ENCODE measurements at regions not wholly inside any gene's neighbourhood (a gene's known extent, or its start where the extent isn't known, plus 50 kb on each side); places are given as distances from the start of the nearest gene placed in this dataset.

- H3K27me3 Mint-ChIP-seq = no peaks in the 10 kb centered on the region
- WGBS (ENCODE audit: insufficient coverage) = no CpG with 5 or more reads among the region's 1 CpG
- no peak overlapping the region for H3K4me3 Mint-ChIP-seq
- no peaks in the 10 kb centered on the region for H3K36me3 Mint-ChIP-seq
- Histone ChIP-seq H3K36me3 (ENCODE audit: control insufficient read depth in 2 of 2, extremely low read depth in 1 of 2, insufficient read depth in 1 of 2, low read length in 1 of 2) (no peaks in the 10 kb centered on the region), H3K27me3 (replicated peaks in 1 of 2; ENCODE audit: control insufficient read depth in 2 of 2, extremely low read depth in 1 of 2, insufficient read depth in 2 of 2, low read length in 1 of 2) (no peaks in the 10 kb centered on the region), H3K4me1 (ENCODE audit: control insufficient read depth in 1 of 2, extremely low read depth in 1 of 2, insufficient read depth in 2 of 2, low read length in 2 of 2) (no peaks in the 10 kb centered on the region), H3K9me3 (no peaks in the 10 kb centered on the region), H3K4me3 (ENCODE audit: control insufficient read depth in 1 of 2, extremely low read depth in 1 of 2, low read length in 1 of 2) (no peak overlapping the region), H3K27ac (ENCODE audit: low read length) (no peak overlapping the region)
- ATAC-seq (replicated peaks in 1 of 4) = no peak
- peaks cover 5 to 26% (median 11%) of the 10 kb centered on the region in 3 donors for H3K9me3 Mint-ChIP-seq
- CTCF ChIA-PET = no interaction called here
- H3K4me1 Mint-ChIP-seq = no peaks in the 10 kb centered on the region
- POLR2A ChIA-PET = no interaction called here
- no peak for DNase-seq
- no peak overlapping the region for H3K27ac Mint-ChIP-seq
Observed at GRCh38 chr6:164792666-164793065, 516.7 kb downstream of the C6orf118 start.

- no peak overlapping the region for H3K4me3 ChIP-seq (ENCODE audit: control insufficient read depth in 1 of 2, extremely low read depth in 1 of 2, low read length in 1 of 2)
- no peak overlapping the region for H3K27ac ChIP-seq (ENCODE audit: low read length)
- no peaks in the 10 kb centered on the region for H3K36me3 ChIP-seq (ENCODE audit: control insufficient read depth in 2 of 2, extremely low read depth in 1 of 2, insufficient read depth in 1 of 2, low read length in 1 of 2)
- Mint-ChIP-seq H3K4me3 (no peak overlapping the region), H3K36me3 (no peaks in the 10 kb centered on the region), H3K4me1 (no peaks in the 10 kb centered on the region), H3K9me3 (peaks cover 4 to 18% (median 11%) of the 10 kb centered on the region in 3 donors), H3K27ac (no peak overlapping the region), H3K27me3 (no peaks in the 10 kb centered on the region)
- H3K27me3 ChIP-seq (replicated peaks in 1 of 2; ENCODE audit: control insufficient read depth in 2 of 2, extremely low read depth in 1 of 2, insufficient read depth in 2 of 2, low read length in 1 of 2) = no peaks in the 10 kb centered on the region
- ChIA-PET CTCF (no interaction called here), POLR2A (no interaction called here)
- no peak for DNase-seq
- ATAC-seq (replicated peaks in 1 of 4) = no peak
- H3K9me3 ChIP-seq = no peaks in the 10 kb centered on the region
- H3K4me1 ChIP-seq (ENCODE audit: control insufficient read depth in 1 of 2, extremely low read depth in 1 of 2, insufficient read depth in 2 of 2, low read length in 2 of 2) = no peaks in the 10 kb centered on the region
Observed at GRCh38 chr6:164791498-164791897, 517.9 kb downstream of the C6orf118 start.

GRCh38 chr6:164763788-164764187 lies 545.6 kb downstream of the C6orf118 start:
- ChIA-PET CTCF (no interaction called here), POLR2A (no interaction called here)
- no peaks in the 10 kb centered on the region for H3K9me3 ChIP-seq
- H3K4me3 ChIP-seq (ENCODE audit: control insufficient read depth in 1 of 2, extremely low read depth in 1 of 2, low read length in 1 of 2) = no peak overlapping the region
- H3K36me3 Mint-ChIP-seq = no peaks in the 10 kb centered on the region
- H3K27me3 Mint-ChIP-seq = no peaks in the 10 kb centered on the region
- H3K36me3 ChIP-seq (ENCODE audit: control insufficient read depth in 2 of 2, extremely low read depth in 1 of 2, insufficient read depth in 1 of 2, low read length in 1 of 2) = no peaks in the 10 kb centered on the region
- no peak for DNase-seq
- peaks cover 5 to 15% (median 14%) of the 10 kb centered on the region in 3 donors for H3K9me3 Mint-ChIP-seq
- ATAC-seq (replicated peaks in 1 of 4) = no peak
- H3K27ac ChIP-seq (ENCODE audit: low read length) = no peak overlapping the region
- no peaks in the 10 kb centered on the region for H3K4me1 ChIP-seq (ENCODE audit: control insufficient read depth in 1 of 2, extremely low read depth in 1 of 2, insufficient read depth in 2 of 2, low read length in 2 of 2)
- H3K4me3 Mint-ChIP-seq = no peak overlapping the region
- H3K27ac Mint-ChIP-seq = no peak overlapping the region
- no peaks in the 10 kb centered on the region for H3K4me1 Mint-ChIP-seq
- no CpG with 5 or more reads among the region's 1 CpG for WGBS (ENCODE audit: insufficient coverage)
- H3K27me3 ChIP-seq (replicated peaks in 1 of 2; ENCODE audit: control insufficient read depth in 2 of 2, extremely low read depth in 1 of 2, insufficient read depth in 2 of 2, low read length in 1 of 2) = no peaks in the 10 kb centered on the region

GRCh38 chr6:164757451-164757850 lies 552.0 kb downstream of the C6orf118 start:
- H3K9me3 ChIP-seq = no peaks in the 10 kb centered on the region
- Mint-ChIP-seq H3K27me3 (no peaks in the 10 kb centered on the region), H3K4me1 (no peaks in the 10 kb centered on the region), H3K4me3 (no peak overlapping the region), H3K9me3 (peaks cover 4 to 12% (median 7%) of the 10 kb centered on the region in 3 donors), H3K27ac (no peak overlapping the region), H3K36me3 (no peaks in the 10 kb centered on the region)
- DNase-seq (no peak), ATAC-seq (replicated peaks in 1 of 4) (no peak)
- H3K27me3 ChIP-seq (replicated peaks in 1 of 2; ENCODE audit: control insufficient read depth in 2 of 2, extremely low read depth in 1 of 2, insufficient read depth in 2 of 2, low read length in 1 of 2) = no peaks in the 10 kb centered on the region
- no peaks in the 10 kb centered on the region for H3K4me1 ChIP-seq (ENCODE audit: control insufficient read depth in 1 of 2, extremely low read depth in 1 of 2, insufficient read depth in 2 of 2, low read length in 2 of 2)
- POLR2A ChIA-PET = no interaction called here
- H3K27ac ChIP-seq (ENCODE audit: low read length) = no peak overlapping the region
- no peak overlapping the region for H3K4me3 ChIP-seq (ENCODE audit: control insufficient read depth in 1 of 2, extremely low read depth in 1 of 2, low read length in 1 of 2)
- CTCF ChIA-PET = no interaction called here
- WGBS (ENCODE audit: insufficient coverage) = 100% methylated on average over 1 of the region's 2 CpGs
- H3K36me3 ChIP-seq (ENCODE audit: control insufficient read depth in 2 of 2, extremely low read depth in 1 of 2, insufficient read depth in 1 of 2, low read length in 1 of 2) = no peaks in the 10 kb centered on the region

GRCh38 chr6:164756723-164757122 lies 552.7 kb downstream of the C6orf118 start:
- Histone ChIP-seq H3K36me3 (ENCODE audit: control insufficient read depth in 2 of 2, extremely low read depth in 1 of 2, insufficient read depth in 1 of 2, low read length in 1 of 2) (no peaks in the 10 kb centered on the region), H3K9me3 (no peaks in the 10 kb centered on the region), H3K27ac (ENCODE audit: low read length) (no peak overlapping the region), H3K4me1 (ENCODE audit: control insufficient read depth in 1 of 2, extremely low read depth in 1 of 2, insufficient read depth in 2 of 2, low read length in 2 of 2) (no peaks in the 10 kb centered on the region), H3K4me3 (ENCODE audit: control insufficient read depth in 1 of 2, extremely low read depth in 1 of 2, low read length in 1 of 2) (no peak overlapping the region), H3K27me3 (replicated peaks in 1 of 2; ENCODE audit: control insufficient read depth in 2 of 2, extremely low read depth in 1 of 2, insufficient read depth in 2 of 2, low read length in 1 of 2) (no peaks in the 10 kb centered on the region)
- peaks cover 2 to 9% (median 5%) of the 10 kb centered on the region in 3 donors for H3K9me3 Mint-ChIP-seq
- DNase-seq (no peak), ATAC-seq (replicated peaks in 1 of 4) (no peak)
- WGBS (ENCODE audit: insufficient coverage) = no CpG with 5 or more reads among the region's 8 CpGs
- no peak overlapping the region for H3K4me3 Mint-ChIP-seq
- H3K36me3 Mint-ChIP-seq = no peaks in the 10 kb centered on the region
- ChIA-PET CTCF (no interaction called here), POLR2A (no interaction called here)
- no peaks in the 10 kb centered on the region for H3K4me1 Mint-ChIP-seq
- H3K27me3 Mint-ChIP-seq = no peaks in the 10 kb centered on the region
- H3K27ac Mint-ChIP-seq = no peak overlapping the region

- 40% methylated on average over 1 of the region's 3 CpGs for WGBS (ENCODE audit: insufficient coverage)
- H3K9me3 Mint-ChIP-seq = peaks cover 2 to 9% (median 5%) of the 10 kb centered on the region in 3 donors
- DNase-seq (no peak), ATAC-seq (replicated peaks in 1 of 4) (no peak)
- H3K36me3 Mint-ChIP-seq = no peaks in the 10 kb centered on the region
- H3K27ac Mint-ChIP-seq = no peak overlapping the region
- H3K27me3 Mint-ChIP-seq = no peaks in the 10 kb centered on the region
- no peaks in the 10 kb centered on the region for H3K36me3 ChIP-seq (ENCODE audit: control insufficient read depth in 2 of 2, extremely low read depth in 1 of 2, insufficient read depth in 1 of 2, low read length in 1 of 2)
- ChIA-PET CTCF (no interaction called here), POLR2A (no interaction called here)
- no peak overlapping the region for H3K4me3 Mint-ChIP-seq
- H3K4me1 ChIP-seq (ENCODE audit: control insufficient read depth in 1 of 2, extremely low read depth in 1 of 2, insufficient read depth in 2 of 2, low read length in 2 of 2) = no peaks in the 10 kb centered on the region
- no peaks in the 10 kb centered on the region for H3K4me1 Mint-ChIP-seq
- H3K27me3 ChIP-seq (replicated peaks in 1 of 2; ENCODE audit: control insufficient read depth in 2 of 2, extremely low read depth in 1 of 2, insufficient read depth in 2 of 2, low read length in 1 of 2) = no peaks in the 10 kb centered on the region
- H3K27ac ChIP-seq (ENCODE audit: low read length) = no peak overlapping the region
- no peak overlapping the region for H3K4me3 ChIP-seq (ENCODE audit: control insufficient read depth in 1 of 2, extremely low read depth in 1 of 2, low read length in 1 of 2)
- no peaks in the 10 kb centered on the region for H3K9me3 ChIP-seq
Observed at GRCh38 chr6:164756142-164756541, 553.3 kb downstream of the C6orf118 start.

- DNase-seq (no peak), ATAC-seq (replicated peaks in 1 of 4) (no peak)
- Mint-ChIP-seq H3K27ac (no peak overlapping the region), H3K27me3 (no peaks in the 10 kb centered on the region), H3K9me3 (peaks cover 5 to 10% (median 6%) of the 10 kb centered on the region in 3 donors), H3K36me3 (no peaks in the 10 kb centered on the region), H3K4me3 (no peak overlapping the region), H3K4me1 (no peaks in the 10 kb centered on the region)
- ChIA-PET POLR2A (no interaction called here), CTCF (no interaction called here)
- no peaks in the 10 kb centered on the region for H3K27me3 ChIP-seq (replicated peaks in 1 of 2; ENCODE audit: control insufficient read depth in 2 of 2, extremely low read depth in 1 of 2, insufficient read depth in 2 of 2, low read length in 1 of 2)
- no peak overlapping the region for H3K4me3 ChIP-seq (ENCODE audit: control insufficient read depth in 1 of 2, extremely low read depth in 1 of 2, low read length in 1 of 2)
- H3K9me3 ChIP-seq = no peaks in the 10 kb centered on the region
- no peak overlapping the region for H3K27ac ChIP-seq (ENCODE audit: low read length)
- H3K4me1 ChIP-seq (ENCODE audit: control insufficient read depth in 1 of 2, extremely low read depth in 1 of 2, insufficient read depth in 2 of 2, low read length in 2 of 2) = no peaks in the 10 kb centered on the region
- H3K36me3 ChIP-seq (ENCODE audit: control insufficient read depth in 2 of 2, extremely low read depth in 1 of 2, insufficient read depth in 1 of 2, low read length in 1 of 2) = no peaks in the 10 kb centered on the region
Observed at GRCh38 chr6:164753517-164753916, 555.9 kb downstream of the C6orf118 start.

All from T-cell (primary cell).